Thymus (tissue), 11 donors: ENCODE measurements at regions not wholly inside any gene's neighbourhood (a gene's known extent, or its start where the extent isn't known, plus 50 kb on each side); places are given as distances from the start of the nearest gene placed in this dataset.

Source experiments
- DNase-seq, 9 donors: peaks; one replicate each; pipeline ENCODE4 v3.0.0-alpha.2; 2013; ENCODE audit warnings: low spot score in 9 of 9, low read depth in 6 of 9, missing footprints in 1 of 9
- H3K27ac ChIP-seq, 2 donors: one replicate each; pipeline ENCODE4 v1.5.1; 2013; ENCODE audit warnings: control low read depth in 1 of 2, low read depth in 1 of 2, low read length in 1 of 2, mild to moderate bottlenecking in 1 of 2, moderate library complexity in 1 of 2
- H3K27me3 ChIP-seq, 2 donors: one replicate each; pipeline ENCODE4 v1.5.1; 2013; ENCODE audit warnings: low read length in 1 of 2; ENCODE audit not compliant: control insufficient read depth in 2 of 2, insufficient read depth in 1 of 2
- H3K36me3 ChIP-seq, 2 donors: one replicate each; pipeline ENCODE4 v1.5.1; 2013; ENCODE audit warnings: low read length in 1 of 2, mild to moderate bottlenecking in 1 of 2, moderate library complexity in 1 of 2; ENCODE audit not compliant: control insufficient read depth in 2 of 2, insufficient read depth in 2 of 2
- H3K4me1 ChIP-seq, 2 donors: one replicate each; pipeline ENCODE4 v1.5.1; 2013; ENCODE audit warnings: low read length in 2 of 2; ENCODE audit not compliant: control insufficient read depth in 2 of 2, insufficient read depth in 2 of 2
- H3K4me3 ChIP-seq, 2 donors: one replicate each; pipeline ENCODE4 v1.5.1; 2013; ENCODE audit warnings: low read length in 2 of 2, control low read depth in 1 of 2, mild to moderate bottlenecking in 1 of 2
- H3K9me3 ChIP-seq, 2 donors: one replicate each; pipeline ENCODE4 v1.5.1; 2013; ENCODE audit warnings: low read length in 1 of 2, mild to moderate bottlenecking in 1 of 2; ENCODE audit not compliant: control insufficient read depth in 2 of 2, insufficient read depth in 1 of 2
- WGBS: extraction: QIAGEN DNeasy Blood & Tissue Kit; methylation state at CpG from one replicate; pipeline ENCODE4 v1.1.7; 2013; 5-methylcytosine and 5-hydroxymethylcytosine counted together
- donor health status: healthy.

DNA sequence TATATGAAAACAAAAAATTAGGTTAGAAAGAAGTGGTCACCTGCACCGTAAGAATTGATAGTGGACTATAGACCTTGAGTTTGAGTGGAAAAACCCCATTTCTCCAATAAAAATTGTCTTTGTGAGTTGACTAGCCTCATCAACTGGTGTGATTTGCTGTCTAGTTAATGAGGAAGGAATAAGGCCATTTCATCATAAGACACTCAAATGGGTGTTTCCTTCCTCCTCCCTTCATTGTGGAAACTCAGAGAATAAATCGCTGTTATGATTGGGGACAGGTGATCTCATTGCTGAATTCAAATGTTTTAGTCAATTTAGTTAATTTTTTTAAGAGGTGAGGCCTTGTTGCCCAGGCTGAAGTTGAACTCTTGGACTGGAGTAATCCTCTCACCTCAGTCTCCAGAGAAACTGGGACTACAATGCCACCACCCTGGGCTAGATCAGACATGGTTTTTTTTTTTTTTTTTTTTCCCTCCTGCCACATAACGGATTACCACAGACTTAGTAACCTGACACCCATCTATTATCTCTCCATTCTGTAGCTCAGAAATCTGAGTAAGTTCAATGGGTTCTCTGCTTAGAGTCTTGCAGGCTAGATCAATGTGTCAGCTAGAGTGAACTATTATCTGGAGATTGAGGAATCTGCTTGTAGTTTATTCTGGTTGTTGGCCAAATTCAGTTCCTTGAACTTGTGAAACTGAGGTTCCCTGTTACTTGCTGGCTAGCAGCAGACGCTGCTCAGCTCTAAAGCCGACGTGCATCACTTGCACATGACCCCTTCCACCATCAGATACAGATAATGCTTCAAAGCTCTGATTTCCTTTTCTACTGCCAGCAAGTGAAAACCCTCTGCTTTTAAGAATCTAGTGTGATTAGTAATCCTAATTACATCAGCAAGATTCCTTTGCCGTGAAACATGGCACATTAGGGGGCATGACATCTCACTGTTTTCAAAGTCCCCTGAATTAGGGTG, 663.8 kb upstream of the CDH9 start:
- Histone ChIP-seq H3K4me1 (no peaks in the 10 kb centered on the region), H3K27ac (no peak overlapping the region), H3K9me3 (no peaks in the 10 kb centered on the region), H3K27me3 (no peaks in the 10 kb centered on the region), H3K4me3 (no peak overlapping the region), H3K36me3 (no peaks in the 10 kb centered on the region)
- 91% methylated on average over 7 of the region's 7 CpGs for WGBS
- no peak for DNase-seq

GRCh38 chr5:27700526-27700925, 662.1 kb upstream of the CDH9 start:
- H3K4me1 ChIP-seq, result no peaks in the 10 kb centered on the region
- H3K27ac ChIP-seq, result no peak overlapping the region
- H3K9me3 ChIP-seq, result no peaks in the 10 kb centered on the region
- no peak for DNase-seq
- no peaks in the 10 kb centered on the region for H3K36me3 ChIP-seq
- H3K4me3 ChIP-seq, result no peak overlapping the region
- H3K27me3 ChIP-seq, result no peaks in the 10 kb centered on the region

DNA sequence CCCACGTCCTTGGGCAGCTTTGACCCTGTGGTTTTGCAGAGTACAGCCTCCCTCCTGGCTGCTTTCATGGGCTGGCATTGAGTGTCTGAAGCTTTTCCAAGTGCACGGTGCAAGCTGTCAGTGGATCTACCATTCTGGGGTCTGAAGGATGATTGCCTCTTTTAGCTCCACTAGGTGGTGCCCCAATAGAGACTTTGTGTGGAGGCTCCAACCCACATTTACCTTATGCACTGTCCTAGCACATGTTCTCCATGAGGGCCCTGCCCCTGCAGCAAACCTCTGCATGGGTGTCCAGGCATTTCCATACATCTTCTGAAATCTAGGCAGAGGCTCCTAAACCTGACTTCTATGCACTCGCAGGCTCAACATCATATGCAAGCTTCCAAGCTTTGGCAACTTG, 644.2 kb upstream of the CDH9 start:
- WGBS, result 88% methylated on average over 3 of the region's 3 CpGs
- Histone ChIP-seq H3K27ac (no peak overlapping the region), H3K27me3 (no peaks in the 10 kb centered on the region), H3K36me3 (no peaks in the 10 kb centered on the region), H3K4me3 (no peak overlapping the region), H3K9me3 (peaks cover 0 to 5% of the 10 kb centered on the region in 2 donors), H3K4me1 (no peaks in the 10 kb centered on the region)
- DNase-seq, result no peak

DNA sequence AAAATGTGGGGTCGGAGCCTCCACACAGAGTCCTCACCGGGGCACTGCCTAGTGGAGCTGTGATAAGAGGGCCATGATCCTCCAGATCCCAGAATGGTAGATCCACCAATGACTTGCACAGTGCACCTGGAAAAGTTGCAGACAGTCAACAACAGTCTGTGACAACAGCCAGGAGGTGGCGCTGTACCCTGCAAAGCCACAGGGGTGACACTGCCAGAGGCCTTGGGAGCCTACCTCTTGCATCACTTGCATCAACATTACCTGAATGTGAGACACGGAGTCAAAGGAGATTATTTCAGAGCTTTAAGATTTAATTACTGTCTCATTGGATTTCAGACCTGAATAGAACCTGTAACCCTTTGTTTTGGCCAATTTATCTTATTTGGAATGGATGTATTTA, 614.1 kb upstream of the CDH9 start:
- no peaks in the 10 kb centered on the region for H3K27me3 ChIP-seq
- H3K36me3 ChIP-seq, result no peaks in the 10 kb centered on the region
- H3K4me3 ChIP-seq, result no peak overlapping the region
- WGBS, result 94% methylated on average over 4 of the region's 4 CpGs
- DNase-seq, result no peak
- H3K9me3 ChIP-seq, result peaks cover 0 to 9% of the 10 kb centered on the region in 2 donors
- no peak overlapping the region for H3K27ac ChIP-seq
- H3K4me1 ChIP-seq, result no peaks in the 10 kb centered on the region

DNA sequence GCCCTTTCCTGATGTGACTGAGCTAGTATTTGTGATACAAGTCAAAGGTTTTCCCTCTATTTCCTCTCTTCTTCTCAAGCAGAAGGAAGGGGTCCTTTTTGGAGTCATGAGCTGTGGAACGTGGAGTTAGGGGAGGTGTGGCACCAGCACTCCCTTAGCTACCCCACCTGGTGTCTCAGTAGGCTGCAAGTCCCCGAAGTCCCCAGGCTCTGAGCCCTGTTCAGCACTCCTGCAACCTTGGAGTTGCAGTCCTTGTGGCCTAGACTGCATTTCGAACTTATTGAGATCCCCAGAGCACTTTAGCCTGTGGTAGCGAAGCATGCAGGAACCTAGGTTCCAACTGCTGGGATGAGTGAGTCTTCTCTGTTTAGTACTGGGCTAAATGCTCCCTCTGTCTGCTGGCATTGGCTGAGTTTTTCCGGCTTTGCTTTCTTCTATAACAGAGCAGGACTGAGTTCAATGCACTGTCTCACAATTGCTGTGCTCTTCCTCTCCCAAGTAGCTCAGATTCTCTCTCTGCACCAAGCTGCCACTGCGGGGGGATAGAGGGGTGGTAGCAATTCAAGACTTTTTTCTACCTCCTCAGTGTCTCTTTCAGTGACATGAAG, 600.7 kb upstream of the CDH9 start:
- no peaks in the 10 kb centered on the region for H3K36me3 ChIP-seq
- no peak for DNase-seq
- no peaks in the 10 kb centered on the region for H3K4me1 ChIP-seq
- H3K9me3 ChIP-seq, result no peaks in the 10 kb centered on the region
- 87% methylated on average over 6 of the region's 6 CpGs for WGBS
- H3K27ac ChIP-seq, result no peak overlapping the region
- no peaks in the 10 kb centered on the region for H3K27me3 ChIP-seq
- H3K4me3 ChIP-seq, result no peak overlapping the region

DNA sequence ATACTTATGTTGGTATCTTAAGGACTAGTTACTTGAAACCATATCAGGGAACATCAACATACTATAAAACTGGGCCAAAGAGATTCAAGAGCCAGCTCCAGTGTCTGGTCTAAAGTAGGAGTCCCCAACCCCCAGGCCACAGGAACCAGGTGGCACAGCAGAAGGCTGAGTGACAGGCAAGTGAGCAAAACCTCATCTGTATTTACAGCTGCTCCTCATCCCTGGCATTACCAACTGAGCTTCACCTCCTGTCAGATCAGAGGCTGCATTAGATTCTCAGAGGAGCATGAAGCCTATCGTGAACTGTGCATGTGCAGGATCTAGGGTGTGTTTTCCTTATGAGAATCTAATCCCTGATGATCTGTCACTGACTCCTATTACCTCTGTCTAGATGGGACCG, 581.6 kb upstream of the CDH9 start:
- Histone ChIP-seq H3K27me3 (no peaks in the 10 kb centered on the region), H3K9me3 (peaks cover 0 to 4% of the 10 kb centered on the region in 2 donors), H3K4me1 (no peaks in the 10 kb centered on the region), H3K4me3 (no peak overlapping the region), H3K27ac (no peak overlapping the region), H3K36me3 (no peaks in the 10 kb centered on the region)
- WGBS, result 92% methylated on average over 2 of the region's 2 CpGs
- no peak for DNase-seq

DNA sequence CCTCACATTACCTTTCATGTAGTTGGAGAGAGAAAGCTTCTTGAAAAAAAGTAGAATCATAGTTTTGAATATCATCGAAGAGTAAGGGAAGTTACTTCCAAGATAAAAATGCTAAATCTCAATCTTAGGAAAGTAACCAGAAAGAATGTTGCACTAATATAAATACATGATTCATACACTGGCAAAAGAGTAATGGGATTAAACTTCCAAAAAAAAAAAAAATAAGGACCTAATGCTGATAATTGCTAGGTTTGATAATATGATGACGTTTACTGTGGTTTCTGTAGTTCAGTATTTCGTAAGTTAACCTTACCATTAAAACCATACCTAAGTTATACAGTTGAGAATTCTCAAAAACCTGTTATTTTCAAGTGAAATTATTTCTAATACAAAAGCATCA, 573.8 kb upstream of the CDH9 start:
- Histone ChIP-seq H3K36me3 (no peaks in the 10 kb centered on the region), H3K4me3 (no peak overlapping the region), H3K27ac (no peak overlapping the region), H3K4me1 (no peaks in the 10 kb centered on the region), H3K9me3 (peaks cover 0 to 4% of the 10 kb centered on the region in 2 donors), H3K27me3 (no peaks in the 10 kb centered on the region)
- WGBS, result 52% methylated on average over 3 of the region's 3 CpGs
- DNase-seq, result no peak

DNA sequence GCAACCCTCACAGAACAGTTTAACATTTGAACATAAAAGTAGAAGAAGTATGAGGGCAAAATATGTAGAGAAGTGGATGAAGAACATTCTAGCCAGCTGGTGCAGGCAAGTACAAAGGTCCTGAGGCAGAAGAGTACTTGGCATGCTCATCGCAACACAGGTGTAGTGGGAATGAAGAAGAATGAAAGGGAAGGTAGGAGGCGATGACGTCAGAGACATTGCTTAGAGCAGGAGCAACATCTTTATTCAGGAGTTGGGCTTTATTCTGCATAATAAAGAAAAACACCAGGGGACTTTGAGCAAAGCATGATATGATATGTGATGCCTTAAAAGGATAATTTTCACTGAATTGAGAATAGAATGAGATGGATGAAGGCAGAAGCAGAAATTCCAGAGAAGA, 570.6 kb upstream of the CDH9 start:
- H3K27me3 ChIP-seq, result no peaks in the 10 kb centered on the region
- no peak for DNase-seq
- H3K4me3 ChIP-seq, result no peak overlapping the region
- 96% methylated on average over 3 of the region's 3 CpGs for WGBS
- H3K4me1 ChIP-seq, result no peaks in the 10 kb centered on the region
- no peaks in the 10 kb centered on the region for H3K36me3 ChIP-seq
- no peaks in the 10 kb centered on the region for H3K9me3 ChIP-seq
- no peak overlapping the region for H3K27ac ChIP-seq

DNA sequence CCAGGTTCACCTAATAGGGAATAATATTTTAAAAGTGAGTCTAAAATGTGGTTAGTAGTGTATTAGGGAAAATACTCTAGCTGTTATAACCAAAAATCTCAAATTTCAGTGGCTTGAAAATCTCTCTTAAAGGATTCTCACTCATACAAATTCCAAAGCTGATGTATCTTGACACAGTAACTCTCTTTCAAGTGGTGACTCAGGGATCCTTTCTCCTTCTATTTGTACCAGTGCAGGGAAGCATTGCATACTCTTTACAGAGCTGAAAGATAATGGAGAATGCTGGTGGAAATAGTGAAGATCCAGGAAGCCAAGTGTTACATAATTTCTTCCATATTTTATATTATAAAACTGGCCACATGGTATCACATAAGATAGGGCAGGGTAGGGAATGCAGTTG, 560.2 kb upstream of the CDH9 start:
- H3K9me3 ChIP-seq, result no peaks in the 10 kb centered on the region
- H3K27ac ChIP-seq, result no peak overlapping the region
- no peak overlapping the region for H3K4me3 ChIP-seq
- H3K27me3 ChIP-seq, result no peaks in the 10 kb centered on the region
- no peaks in the 10 kb centered on the region for H3K36me3 ChIP-seq
- no peaks in the 10 kb centered on the region for H3K4me1 ChIP-seq
- DNase-seq, result no peak
